ENCODE measurements at regions not wholly inside any gene's neighbourhood (a gene's known extent, or its start where the extent isn't known, plus 50 kb on each side); places are given as distances from the start of the nearest gene placed in this dataset.

DNA sequence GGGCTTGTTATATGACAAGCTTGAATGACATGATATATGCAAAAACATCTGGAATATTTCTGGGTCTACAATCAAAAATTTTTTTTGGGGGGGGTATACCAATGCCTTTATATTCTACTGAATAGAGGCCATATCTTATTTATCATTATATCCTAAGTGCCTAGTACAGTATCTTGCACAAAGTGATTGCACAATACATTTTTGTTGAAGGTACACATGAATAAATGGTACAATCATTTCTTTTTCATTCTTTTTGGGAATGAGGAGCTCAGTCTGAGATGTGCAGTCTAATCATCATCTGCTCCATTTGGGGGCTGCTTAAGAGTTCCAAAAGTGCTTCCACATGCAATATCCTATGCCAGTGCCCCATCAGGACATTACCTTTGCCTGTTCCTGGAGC, 214.6 kb downstream of the KIF20B start:
- H3K4me3 ChIP-seq = no peak overlapping the region
- no peak for TF ChIP-seq POLR2A (IDR thresholded peaks at IDR 0.05)
- TF ChIP-seq, protein P1, sequence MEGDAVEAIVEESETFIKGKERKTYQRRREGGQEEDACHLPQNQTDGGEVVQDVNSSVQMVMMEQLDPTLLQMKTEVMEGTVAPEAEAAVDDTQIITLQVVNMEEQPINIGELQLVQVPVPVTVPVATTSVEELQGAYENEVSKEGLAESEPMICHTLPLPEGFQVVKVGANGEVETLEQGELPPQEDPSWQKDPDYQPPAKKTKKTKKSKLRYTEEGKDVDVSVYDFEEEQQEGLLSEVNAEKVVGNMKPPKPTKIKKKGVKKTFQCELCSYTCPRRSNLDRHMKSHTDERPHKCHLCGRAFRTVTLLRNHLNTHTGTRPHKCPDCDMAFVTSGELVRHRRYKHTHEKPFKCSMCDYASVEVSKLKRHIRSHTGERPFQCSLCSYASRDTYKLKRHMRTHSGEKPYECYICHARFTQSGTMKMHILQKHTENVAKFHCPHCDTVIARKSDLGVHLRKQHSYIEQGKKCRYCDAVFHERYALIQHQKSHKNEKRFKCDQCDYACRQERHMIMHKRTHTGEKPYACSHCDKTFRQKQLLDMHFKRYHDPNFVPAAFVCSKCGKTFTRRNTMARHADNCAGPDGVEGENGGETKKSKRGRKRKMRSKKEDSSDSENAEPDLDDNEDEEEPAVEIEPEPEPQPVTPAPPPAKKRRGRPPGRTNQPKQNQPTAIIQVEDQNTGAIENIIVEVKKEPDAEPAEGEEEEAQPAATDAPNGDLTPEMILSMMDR (IDR thresholded peaks at IDR 0.05) = no peak
- no peaks in the 10 kb centered on the region for H3K9me3 ChIP-seq
- ATAC-seq (no peak), DNase-seq (no peak)
- H3K27me3 ChIP-seq = no peaks in the 10 kb centered on the region
- H3K36me3 ChIP-seq = no peaks in the 10 kb centered on the region
- no peaks in the 10 kb centered on the region for H3K4me1 ChIP-seq
- H3K27ac ChIP-seq = no peak overlapping the region
- intact Hi-C loops (cut with DNase I) = no loop called here

DNA sequence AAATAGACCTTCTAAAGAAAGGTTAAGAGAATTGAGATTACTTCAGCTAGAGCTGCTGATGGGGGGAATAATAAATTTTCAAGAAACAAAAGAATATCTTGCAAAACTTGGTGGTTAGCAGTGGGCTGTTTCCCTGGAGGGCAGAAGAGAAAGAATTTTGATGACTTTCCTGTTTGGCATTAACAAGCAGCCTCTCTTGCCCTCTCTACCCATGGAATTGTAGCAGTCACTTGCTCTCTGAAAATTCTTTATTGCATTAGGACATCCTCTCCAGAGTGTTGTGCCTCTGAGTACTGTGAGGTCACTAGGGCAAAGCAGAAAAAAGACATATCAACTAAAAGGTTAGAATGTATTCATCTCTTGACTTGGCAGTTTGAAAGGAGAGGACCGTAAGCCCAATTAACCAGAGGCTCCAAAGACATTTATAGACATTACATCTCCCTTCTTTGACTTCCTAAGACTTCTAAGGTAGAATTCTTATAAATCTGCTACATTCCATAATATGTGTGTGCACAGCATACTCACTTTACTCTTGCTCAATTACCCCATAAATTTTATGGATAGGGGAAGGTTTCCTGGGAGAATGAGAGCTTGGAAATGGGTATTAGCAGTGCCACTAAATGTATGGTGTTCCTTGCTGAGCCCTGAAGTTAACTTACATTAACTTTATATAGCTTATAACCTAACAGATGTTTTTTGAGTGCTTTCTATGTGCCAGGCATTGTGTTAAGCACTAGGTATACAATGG, 215.3 kb downstream of the KIF20B start:
- 44% methylated on average over 1 of the region's 1 CpG for WGBS (ENCODE audit: insufficient coverage, low coverage, low lambda C conversion rate, missing lambda C conversion rate)
- intact Hi-C loops (cut with DNase I) = no loop called here
- TF ChIP-seq, protein P1 (IDR thresholded peaks at IDR 0.05) = no peak
- no peak for TF ChIP-seq POLR2A (IDR thresholded peaks at IDR 0.05)
- Histone ChIP-seq H3K27ac (no peak overlapping the region), H3K4me3 (no peak overlapping the region), H3K27me3 (no peaks in the 10 kb centered on the region), H3K36me3 (no peaks in the 10 kb centered on the region), H3K4me1 (no peaks in the 10 kb centered on the region), H3K9me3 (no peaks in the 10 kb centered on the region)
- no peak for DNase-seq
- ATAC-seq = no peak

DNA sequence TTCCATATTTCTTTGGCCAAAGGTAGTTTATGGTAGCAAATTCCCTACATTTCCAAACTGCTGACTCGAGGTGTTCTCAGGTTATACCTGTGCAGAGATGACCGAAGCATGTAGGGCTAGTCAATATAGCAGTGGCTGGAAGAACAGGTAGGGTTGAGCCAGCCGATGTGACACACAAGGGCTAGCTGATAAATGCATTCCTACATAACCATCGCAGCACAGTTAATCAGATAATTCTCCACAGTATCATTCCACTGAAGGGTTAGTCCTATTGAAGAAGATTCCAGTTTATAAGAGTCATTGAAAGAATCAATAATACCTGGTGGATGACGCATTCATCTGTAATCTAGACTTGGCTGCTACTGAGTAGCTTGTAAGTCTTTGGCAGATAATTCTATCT, 220.0 kb downstream of the KIF20B start:
- no peak for ATAC-seq
- no peak overlapping the region for H3K27ac ChIP-seq
- intact Hi-C loops (cut with DNase I) = no loop called here
- no peaks in the 10 kb centered on the region for H3K9me3 ChIP-seq
- WGBS (ENCODE audit: insufficient coverage, low coverage, low lambda C conversion rate, missing lambda C conversion rate) = 44% methylated on average over 5 of the region's 5 CpGs
- DNase-seq = no peak
- H3K27me3 ChIP-seq = no peaks in the 10 kb centered on the region
- H3K4me1 ChIP-seq = no peaks in the 10 kb centered on the region
- no peak overlapping the region for H3K4me3 ChIP-seq
- TF ChIP-seq, protein P1 (IDR thresholded peaks at IDR 0.05) = no peak
- TF ChIP-seq POLR2A (IDR thresholded peaks at IDR 0.05) = no peak
- H3K36me3 ChIP-seq = no peaks in the 10 kb centered on the region

DNA sequence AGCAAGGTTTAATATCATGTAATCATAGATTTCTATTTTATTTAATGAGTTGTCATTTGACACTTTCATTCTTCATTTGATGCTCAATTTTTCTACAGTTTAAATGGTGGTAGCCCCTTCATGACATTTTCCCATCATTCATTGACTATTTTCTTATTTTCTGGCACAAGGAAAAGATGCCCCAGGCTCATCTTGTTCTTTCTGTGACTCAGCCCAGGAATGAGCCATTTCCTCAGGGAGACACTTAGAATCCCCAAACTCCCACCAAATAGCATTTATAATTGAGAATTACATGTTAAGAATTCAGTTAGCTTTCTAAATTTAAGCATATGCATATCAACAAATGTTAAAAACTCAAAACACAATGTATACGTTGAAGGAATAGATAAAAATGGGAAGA, 222.3 kb downstream of the KIF20B start:
- TF ChIP-seq POLR2A (IDR thresholded peaks at IDR 0.05) = no peak
- TF ChIP-seq, protein P1 (IDR thresholded peaks at IDR 0.05) = no peak
- 39% methylated on average over 1 of the region's 1 CpG for WGBS (ENCODE audit: insufficient coverage, low coverage, low lambda C conversion rate, missing lambda C conversion rate)
- intact Hi-C loops (cut with DNase I) = no loop called here
- no peak for DNase-seq
- Histone ChIP-seq H3K9me3 (no peaks in the 10 kb centered on the region), H3K27ac (no peak overlapping the region), H3K4me1 (no peaks in the 10 kb centered on the region), H3K36me3 (no peaks in the 10 kb centered on the region), H3K4me3 (no peak overlapping the region), H3K27me3 (no peaks in the 10 kb centered on the region)
- no peak for ATAC-seq

DNA sequence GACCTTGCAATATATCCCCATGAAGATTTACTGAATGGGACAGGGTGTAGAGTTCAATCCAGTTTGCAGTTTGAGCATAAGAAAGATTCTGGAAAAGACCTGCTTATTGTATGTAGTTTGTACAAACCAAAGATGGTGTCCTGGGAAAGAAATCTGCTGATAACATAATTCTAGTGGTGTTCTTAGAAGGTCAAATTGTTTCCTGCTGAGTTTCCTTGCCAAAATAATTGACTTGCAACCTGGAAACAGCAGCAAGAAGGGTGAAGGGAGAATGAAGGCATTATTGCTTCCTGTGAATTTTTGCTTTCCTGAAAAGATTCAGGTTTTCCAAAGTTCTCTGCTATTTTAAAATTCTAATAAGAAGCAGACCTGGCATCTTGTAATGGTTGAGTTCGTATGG, 222.9 kb downstream of the KIF20B start:
- Histone ChIP-seq H3K4me3 (no peak overlapping the region), H3K9me3 (no peaks in the 10 kb centered on the region), H3K27me3 (no peaks in the 10 kb centered on the region), H3K27ac (no peak overlapping the region), H3K4me1 (no peaks in the 10 kb centered on the region), H3K36me3 (no peaks in the 10 kb centered on the region)
- WGBS (ENCODE audit: insufficient coverage, low coverage, low lambda C conversion rate, missing lambda C conversion rate) = 46% methylated on average over 1 of the region's 1 CpG
- TF ChIP-seq POLR2A (IDR thresholded peaks at IDR 0.05) = no peak
- TF ChIP-seq, protein P1 (IDR thresholded peaks at IDR 0.05) = no peak
- no peak for DNase-seq
- intact Hi-C loops (cut with DNase I) = no loop called here
- ATAC-seq = no peak
